ENCODE measurements at regions not wholly inside any gene's neighbourhood (a gene's known extent, or its start where the extent isn't known, plus 50 kb on each side); places are given as distances from the start of the nearest gene placed in this dataset.

DNA sequence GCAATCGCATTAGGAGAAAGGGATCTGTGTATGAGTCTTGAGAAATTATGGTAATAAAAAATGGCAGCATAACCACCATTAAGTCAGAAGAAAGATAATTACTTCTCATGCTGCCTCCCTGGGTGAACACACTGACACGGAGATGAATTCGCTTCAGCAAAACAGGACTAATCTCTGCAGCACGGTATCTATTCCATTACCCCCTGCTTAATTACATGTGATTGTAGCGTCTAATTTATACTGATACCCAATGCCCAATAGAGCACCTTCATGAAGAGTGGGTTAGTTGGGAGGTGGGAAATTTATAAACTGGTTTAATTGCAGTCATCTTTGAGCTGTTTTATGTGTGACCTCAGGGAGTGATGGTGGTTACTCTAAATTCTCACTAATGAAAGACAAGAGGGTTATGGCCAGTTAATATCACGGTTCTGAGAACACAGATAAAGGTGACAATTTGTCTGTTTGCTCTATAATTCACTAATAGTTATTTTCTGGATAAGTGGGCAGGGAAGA lies 476.2 kb upstream of the SULF2 start:
- no peak for DNase-seq

DNA sequence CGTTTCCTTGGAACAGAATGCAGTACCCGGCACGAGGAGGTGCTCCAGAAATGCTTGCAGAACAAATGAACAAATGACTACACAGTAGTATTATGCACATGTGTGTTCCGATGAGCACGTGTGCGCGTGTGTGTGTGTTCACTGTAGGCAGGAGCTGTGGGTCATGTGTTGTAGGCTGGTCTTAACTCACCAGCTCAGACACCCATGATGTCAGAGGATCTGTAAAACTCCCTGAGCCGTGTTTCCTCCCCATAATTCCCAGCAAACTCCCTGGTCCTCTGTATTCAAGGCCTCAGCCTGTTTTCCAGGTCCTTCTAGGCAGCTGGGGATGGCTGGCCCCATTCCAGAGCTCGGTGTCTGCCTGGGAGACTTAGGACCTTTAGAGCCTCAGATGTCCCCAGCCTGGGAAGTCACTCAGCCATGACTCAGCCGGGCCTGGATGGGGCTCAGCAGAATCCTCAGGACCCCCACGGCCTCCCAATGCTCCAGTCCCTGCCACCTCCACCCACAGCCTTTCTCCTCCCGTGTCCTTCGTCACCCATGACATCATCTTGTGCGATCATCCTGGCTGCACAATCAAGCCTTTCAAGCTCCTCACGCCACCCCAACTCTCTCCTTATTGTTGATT lies 475.0 kb upstream of the SULF2 start:
- peak; percentile 13 for DNase-seq

DNA sequence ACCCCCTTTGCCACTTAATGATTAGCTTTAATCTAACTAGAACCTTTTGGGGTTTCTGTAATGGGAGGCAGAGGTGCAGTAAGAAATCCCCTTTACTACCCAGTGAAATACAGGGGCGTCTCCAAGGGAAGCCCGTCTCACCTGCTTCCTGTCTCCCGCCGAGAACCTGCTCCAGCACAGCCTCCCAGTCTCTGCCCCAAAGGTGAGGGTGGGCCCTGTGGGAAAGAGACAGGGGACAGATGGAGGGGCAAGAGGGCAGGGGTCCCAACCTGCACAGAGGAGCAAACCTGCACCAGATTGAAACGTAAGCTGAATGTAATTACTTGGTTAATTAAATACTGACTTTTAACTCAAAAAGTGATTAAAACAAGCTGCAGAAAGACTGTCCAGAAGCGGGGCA lies 474.2 kb upstream of the SULF2 start:
- DNase-seq = no peak

DNA sequence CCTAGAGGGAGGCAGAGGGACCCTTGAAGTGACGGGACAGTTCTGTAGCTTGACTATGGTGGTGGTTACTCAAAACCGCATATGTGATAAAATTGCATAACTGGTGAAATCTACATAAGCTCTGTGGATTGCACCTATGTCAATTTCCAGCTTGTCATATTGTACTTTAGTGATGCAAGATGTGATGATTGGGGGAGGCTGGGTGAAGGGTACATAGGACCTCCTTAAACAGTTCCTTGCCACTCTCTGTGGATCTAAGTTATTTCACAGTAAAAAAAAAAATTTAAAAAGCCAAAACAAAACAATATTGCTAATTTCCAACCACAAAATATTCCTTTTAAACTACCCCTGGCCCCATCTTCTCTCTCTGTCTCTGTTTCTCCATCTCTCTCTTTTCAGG lies 472.6 kb upstream of the SULF2 start:
- no peak for DNase-seq

DNA sequence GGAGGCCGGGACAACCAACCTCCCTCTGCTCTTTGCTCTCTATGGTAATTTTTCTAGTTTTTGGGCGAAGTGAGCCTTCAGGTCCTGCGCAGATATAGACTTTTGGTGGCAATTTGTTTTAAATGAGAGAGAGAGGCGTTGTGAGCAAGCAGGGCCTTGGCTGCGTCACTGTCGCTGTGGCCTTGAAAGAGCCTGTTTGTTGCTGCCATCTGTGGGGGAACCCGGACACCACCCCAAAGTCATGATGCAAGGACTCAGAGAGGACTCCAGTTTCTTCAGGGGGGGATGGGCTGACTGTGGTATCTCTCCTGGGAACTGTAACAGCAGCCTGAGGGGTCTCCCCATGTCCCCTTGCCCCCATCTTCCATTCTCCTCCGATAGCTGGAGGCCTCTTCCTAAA lies 462.7 kb upstream of the SULF2 start:
- no peak for DNase-seq

DNA sequence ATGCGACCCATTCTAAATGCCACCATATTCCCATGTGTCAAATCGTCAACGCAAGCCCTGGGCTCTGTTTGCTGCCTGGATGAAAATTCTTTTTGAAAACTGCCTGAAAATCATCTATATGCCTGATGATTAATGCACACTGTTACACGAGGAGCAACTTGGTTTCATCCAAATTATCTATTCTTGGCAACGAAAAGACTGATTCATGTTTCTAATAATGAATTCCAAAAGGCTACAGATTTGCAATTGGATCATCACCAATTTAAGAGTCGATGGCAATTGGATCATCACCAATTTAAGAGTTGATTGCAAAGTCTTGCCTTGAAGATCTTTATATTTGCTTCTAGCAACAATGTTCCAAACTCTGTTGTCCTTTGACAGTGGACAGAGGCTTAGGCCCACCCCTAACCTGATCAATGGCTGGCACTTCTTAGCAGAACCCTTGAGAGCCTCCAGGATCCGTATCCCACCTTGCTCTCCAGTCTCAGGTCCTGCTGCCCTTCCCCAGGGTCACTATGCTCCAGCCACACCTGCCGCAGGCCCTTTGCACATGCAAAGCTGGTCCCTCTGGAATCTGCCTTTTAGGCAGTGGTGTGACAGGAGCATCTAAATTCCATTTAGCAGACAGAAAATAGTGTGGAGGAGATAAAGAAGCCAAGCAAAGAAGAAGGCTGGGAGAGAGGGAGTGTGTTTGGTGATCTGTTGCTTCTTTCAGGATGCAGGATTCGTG lies 460.9 kb upstream of the SULF2 start:
- DNase-seq = no peak

DNA sequence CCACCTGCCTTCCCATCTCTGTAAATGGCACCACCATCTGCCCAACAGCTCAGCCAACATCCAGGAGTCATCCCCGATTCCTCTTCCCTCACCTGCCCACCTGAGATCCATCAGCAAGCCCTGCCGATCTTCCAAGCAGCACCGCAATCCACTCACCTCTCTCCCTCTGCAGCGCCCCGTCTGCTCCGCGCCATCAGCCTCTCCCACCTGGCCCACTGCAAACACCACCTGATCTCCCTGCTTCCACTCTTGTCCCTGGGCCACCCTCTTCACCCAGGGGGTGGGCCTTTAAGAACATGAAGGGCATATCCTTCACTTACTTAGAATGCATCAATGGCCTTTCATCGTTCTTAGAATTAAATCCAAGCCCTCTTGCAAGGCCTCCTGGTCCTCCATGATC lies 457.3 kb upstream of the SULF2 start:
- no peak for DNase-seq

DNA sequence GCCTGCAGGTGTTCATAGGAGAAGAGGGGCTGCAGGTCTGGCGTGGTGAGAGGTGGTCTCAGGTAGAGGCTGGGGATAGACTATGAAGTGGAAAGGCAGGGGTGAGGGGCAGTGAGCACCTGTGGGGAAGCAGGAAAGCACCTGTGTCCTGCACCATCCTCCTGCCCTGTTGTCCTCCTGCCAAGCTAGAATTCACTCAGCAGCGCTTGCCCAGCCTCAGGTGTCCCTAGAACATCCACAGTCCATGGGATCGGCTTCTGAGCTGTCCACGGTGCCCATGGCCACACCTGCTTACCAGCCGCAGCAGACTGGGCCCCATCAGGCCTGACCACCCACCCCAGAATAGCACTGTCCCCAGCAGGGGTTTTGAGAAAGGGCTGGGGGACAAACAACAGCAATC lies 456.2 kb upstream of the SULF2 start:
- DNase-seq = no peak

DNA sequence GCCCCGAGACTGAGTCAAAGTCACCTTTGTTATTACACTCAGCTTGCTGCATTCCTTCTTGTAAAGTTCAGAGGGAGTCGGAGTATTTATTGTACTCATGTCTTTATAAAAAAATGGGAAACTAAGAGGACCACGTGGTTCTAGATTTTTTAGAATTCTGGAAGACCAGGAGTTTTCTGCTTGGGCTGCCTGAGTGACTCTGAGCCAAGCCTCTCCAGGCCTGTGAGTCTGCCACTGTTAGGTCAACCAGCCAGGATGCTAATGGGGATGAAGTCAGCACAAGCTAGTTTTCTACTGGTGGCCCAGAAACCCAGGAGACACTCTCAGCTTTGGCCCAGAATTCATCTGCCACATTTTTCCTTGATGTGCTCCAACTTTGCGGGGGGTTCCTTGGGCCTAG lies 453.5 kb upstream of the SULF2 start:
- no peak for DNase-seq

DNA sequence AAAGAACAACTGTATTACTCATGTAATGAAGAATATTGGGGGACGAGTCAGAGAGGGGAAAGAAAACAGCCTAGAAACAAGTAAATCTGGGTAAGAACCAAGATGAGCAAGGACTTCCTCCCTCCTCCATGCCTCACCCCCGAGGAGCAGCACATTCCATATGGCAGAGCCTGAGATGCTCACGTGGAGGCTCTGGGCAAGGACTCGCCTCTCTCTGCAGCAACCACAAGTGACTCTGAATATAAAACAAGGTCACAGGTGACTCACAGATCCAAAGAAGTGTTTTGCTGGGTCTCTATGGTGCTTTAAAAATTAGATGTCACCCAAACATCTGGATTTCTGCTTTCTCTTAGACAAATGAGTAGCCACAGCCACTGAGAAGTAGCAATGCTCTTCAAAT lies 453.0 kb upstream of the SULF2 start:
- DNase-seq = no peak

DNA sequence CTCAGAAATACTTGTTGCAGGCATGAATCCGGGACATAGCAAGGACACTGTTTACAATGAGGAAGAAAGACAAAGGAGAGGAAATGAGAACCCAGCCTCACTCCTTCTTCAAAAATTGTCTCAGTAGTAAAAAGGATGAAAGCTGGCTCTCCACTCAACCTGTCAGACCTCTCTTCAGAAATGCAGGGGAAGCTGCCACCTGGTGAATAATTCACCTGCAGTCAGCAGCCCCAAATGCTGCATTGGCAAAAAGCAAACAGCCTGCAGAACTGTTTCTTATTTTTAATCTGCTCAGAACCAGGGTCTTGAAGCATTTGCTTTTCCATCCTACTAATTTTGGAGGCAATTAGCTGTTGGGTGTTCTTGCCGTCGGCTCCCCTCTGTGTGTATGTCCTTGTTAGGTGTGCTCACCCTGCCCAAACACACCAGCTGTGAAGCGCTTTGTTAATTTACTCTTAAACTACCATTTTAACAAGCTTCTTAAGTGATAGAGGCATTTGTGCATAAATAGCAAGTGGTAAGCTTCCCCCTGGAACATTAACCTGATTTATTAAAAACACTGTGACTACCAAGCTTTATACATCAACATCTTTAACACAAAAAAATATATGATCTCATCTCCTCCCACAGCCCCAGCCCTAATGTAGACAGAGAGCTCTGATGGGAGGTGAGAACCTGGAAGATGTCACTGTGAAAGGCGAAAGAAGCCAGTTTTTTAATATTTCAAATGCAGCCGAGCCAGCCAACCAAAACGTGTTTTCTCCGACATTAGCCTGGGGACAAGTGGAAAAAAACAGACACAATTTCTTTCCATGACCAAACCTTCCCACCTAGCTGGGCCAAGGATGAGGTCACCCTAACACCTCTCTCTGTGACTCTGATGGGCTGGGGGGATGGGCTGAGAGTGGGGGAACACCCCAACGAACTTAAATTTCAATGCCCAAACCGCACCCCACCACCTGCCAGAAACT lies 451.0 kb upstream of the SULF2 start:
- peak; percentile 27 for DNase-seq

DNA sequence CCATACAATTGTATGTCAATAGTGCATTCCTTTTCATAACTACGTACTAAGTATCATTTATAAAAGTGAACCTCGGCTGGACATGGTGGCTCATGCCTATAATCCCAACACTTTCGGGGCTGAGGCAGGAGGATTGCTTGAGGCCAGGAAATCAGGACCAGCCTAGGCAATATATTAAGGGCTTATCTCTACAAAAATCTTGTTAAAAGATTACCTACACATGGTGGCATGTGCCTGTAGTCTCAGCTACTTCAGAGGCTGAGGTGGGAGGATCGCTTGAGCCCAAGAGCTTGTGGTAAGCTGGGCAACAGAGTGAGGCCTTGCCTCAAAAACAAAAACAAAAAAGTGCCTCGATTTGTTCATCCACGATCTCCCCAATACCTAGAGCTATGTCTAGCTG lies 449.7 kb upstream of the SULF2 start:
- no peak for DNase-seq

DNA sequence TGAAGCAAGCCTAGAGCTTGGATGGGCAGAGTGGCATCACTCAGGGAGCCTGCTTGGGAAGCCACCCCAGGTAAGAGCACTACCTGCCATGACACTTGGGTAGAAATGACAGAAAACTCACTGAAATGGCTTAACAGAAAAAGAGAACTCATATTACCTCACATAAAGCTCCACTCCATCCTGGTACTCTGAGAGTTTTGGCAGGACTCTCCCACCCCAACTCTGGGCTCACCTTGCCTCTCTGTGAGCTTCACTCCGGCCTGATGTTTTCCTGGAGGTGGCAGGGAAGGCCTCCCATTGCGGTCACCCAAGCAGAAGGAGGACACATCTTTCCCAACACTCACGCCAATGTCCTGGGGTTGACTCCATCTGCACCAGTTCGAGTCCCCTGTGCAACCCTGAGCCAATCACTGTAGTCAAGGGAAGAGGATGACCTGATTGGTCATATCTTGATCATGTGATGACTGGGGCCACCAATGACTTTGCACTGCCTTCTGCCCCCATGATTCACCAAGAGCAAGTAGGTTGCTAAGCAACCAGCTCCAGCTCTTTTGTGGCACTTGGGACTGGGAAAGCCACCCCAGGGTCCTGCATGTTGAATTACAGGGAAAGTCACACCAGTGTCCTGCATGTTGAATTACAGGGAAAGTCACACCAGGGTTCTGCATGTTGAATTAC lies 446.1 kb upstream of the SULF2 start:
- no peak for DNase-seq

DNA sequence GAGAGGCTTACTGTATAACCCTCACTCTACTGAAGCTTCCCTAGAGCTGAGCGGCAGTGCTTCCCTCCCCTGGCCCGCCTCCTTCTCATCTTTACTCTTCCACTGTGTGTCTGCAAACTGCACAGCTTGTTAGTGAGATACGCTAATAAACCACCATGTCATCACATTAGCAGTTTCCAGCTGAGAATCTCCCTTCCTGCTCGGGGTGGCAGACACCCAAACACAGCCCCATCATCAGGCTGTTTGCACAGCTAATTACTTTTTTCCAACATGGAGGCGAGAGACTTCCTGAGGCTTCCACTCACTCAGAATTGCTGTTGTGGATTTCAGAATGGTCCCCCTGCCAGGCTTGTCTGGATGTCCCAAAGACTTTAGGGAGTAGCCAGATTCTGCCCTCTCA lies 444.9 kb upstream of the SULF2 start:
- DNase-seq = no peak

DNA sequence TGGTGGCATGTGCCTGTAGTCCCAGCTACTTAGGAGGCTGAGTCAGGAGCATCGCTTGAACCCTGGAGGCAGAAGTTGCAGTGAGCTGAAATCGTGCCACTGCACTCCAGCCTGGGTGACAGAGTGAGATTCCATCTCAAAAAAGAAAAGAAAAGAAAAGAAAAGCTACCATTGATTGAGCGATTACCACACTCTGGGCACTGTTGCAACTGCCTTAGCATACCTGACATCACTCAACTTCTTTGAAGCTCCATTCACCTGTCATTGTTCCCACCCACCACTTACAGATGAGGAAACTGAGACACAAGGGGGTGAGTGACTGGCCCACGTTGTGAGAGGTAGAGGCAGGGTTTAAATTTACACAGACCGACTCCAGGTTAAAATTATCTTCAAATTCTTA lies 442.1 kb upstream of the SULF2 start:
- DNase-seq = no peak

DNA sequence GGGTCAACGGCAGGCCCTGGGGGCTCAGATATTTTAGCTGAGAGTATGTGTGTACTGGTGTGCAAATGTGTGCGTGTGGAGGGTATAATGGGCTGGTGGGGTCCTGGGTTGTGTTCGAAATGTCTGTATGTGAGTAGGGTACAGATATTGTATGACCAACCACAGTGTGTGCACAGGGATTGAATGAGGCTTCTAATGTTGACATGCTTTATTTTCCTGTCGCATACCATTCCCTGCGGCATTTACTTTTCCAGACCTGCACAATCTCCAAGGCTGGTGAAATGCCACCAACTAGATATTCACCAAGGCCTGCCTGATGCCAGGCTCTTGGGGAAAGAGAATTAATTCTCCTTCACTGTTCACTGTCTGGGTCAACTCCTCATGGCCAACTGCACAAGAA lies 441.4 kb upstream of the SULF2 start:
- no peak for DNase-seq

DNA sequence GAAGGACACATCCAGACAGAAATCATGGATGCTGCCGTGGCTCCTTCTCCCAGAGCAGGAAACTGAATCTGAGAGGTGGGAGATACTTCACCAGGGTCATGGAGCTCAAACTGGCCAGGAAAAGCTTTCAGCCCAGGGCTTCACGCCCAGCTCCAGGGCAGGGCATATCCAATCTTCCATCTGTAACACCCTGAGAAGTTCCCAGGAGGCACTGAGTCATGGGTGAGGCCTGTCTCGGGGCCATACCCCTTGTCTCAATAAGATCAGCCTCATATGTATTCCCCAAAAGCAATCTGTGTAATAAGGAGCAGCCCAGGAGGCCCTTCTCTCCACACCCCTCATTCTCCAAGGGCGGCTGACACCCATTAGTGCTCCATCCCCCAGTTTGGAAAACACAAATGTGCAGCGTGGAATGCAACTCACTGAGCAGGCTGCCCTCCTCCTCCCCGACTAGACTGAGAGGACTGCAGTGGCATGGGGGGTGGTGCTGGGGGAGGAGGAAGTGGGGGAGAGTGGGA lies 439.3 kb upstream of the SULF2 start:
- DNase-seq = no peak

DNA sequence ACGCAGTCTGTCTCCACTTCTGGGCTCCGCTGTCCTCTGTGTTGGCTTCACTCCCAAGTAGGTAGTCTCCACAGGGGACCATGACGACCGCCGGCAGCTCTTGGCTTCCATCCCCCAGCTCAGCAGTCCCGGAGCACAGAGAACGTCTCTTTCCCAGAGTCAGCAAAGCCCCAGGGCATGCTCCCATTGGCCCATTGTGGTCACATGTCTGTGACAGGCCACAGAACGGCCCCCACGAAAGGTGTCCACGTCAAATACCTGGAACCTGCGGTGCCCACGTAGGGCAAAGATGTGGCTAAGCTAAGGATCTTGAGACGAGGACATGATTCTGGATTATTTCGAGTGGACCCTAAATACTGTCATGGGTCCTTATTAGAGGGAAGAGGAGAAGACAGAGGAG lies 438.4 kb upstream of the SULF2 start:
- no peak for DNase-seq

DNA sequence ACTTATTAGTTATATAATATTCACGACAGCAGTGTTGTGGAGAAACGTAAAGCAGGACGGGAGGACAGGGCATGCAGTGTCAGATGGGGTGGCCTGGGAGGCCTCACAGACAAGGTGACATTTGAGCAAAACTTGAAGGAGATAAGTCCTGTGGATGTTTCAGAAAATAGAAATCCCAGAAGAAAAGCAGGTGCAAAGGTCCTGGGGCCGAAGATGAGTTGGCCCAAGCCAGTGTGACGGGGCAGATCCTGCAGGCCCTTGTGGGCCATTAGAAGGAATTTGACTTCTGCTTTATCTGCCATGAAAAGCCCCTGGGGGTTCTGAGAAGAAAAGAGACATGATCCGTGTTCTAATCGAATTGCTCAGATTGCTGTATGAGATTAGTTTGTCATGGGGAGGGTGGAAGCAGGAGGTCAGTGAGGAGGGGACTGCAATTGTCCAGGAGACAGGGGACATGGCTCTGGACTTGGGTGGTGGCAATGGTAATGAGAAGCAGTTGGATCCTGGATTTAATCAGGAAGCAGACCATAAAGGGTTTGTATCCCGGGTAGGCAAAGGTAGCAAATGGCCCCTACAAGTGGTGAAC lies 437.4 kb upstream of the SULF2 start:
- DNase-seq = no peak

DNA sequence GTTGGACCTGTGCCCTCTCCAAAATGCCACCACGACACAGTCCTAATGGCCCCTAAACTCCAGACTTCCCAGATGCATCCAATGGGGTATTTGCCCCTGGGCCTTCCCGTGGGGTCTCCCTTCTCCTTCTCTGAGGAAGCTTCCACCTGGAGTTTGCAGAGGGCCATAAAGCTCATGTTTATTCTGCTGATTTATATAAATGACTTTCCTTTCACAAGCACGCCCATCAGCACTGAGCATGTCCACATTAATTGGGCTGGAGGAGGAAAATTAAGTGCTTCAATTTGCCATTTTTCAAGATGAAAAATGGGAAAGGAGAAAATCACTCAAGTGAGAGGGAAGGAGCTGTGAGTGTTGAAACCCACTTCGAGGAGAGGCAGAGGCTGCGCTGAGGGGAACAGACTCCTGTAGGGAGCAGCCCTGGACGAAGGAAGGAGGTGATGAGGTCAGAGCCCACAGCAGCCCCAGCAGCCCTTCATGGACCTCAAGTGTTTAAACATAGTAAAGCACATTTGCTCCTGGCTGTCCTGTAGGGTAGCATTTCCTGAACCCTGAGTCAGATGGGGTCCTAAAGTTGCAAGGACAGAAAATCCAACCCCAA lies 434.9 kb upstream of the SULF2 start:
- peak; percentile 46 for DNase-seq

DNA sequence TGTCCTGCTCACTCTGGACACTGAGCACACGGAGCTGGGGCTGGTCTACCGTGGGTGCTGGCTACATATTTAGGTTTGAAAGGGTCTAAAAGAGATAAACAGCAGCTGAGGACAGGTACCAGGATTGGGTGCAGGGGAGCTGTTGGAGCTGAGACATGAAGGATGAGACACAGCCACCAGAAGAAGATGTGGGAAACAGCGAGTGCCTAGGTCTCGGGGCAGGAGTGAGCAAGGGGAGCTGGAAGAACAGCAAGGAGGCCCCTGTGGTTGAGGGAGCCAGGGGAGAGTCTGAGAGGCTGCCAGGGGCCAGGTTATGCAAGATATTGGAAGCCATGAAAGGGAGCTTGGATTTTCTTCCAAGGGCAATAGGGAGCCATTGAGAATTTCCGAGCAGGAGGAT lies 434.0 kb upstream of the SULF2 start:
- DNase-seq = no peak

DNA sequence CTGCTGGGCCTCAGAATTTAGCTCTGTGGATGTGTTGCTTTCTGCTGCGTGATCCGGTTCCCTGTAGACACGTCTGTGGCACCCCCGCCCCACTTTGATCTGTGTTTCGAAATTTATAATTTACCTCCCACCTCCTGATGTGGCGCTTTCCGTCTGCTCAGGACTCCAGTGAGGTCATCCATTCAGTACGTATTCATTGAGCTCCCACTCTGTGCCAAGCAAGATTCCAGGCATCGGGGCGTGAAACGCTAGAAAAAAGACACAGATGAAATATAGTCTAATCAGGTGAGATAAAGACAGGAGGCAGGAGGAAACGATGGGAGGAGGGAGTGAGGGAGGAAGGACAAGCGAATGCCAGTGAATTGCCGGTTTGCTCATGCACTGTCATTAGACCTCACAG lies 431.9 kb upstream of the SULF2 start:
- DNase-seq = no peak
